Smooth muscle cell (in vitro differentiated cells): ENCODE measurements at regions not wholly inside any gene's neighbourhood (a gene's known extent, or its start where the extent isn't known, plus 50 kb on each side); places are given as distances from the start of the nearest gene placed in this dataset.
A peak's percentile ranks its signal among the peaks of the same experiment; 100 is the strongest.
"Not testable (repeated sequence)": the region's sequence is repeated elsewhere in the genome, so short reads cannot be mapped to it uniquely, and the experiment has no call there.

Experiments
- DNase-seq: peaks from one replicate; lab custom pipeline; 2025; ENCODE audit not compliant: unreplicated experiment; lab: John Stamatoyannopoulos, UW
- H2AFZ ChIP-seq: fragments of 200-600 bp; sonication (generic); 2 replicates; pipeline ENCODE4 v1.6.0; 2016; ENCODE audit warnings: antibody characterized with exemption, low read depth, mild to moderate bottlenecking
- H3F3A ChIP-seq: fragments of 200-600 bp; sonication (generic); 2 replicates; pipeline ENCODE4 v1.6.0; 2017; ENCODE audit warnings: antibody characterized with exemption, low read depth
- H3K27ac ChIP-seq: fragments of 200-600 bp; sonication (generic); 2 replicates; pipeline ENCODE4 v1.5.1; 2016; ENCODE audit warnings: low read depth, mild to moderate bottlenecking
- H3K27me3 ChIP-seq: fragments of 200-600 bp; sonication (generic); 2 replicates; pipeline ENCODE4 v1.6.1; 2016; ENCODE audit warnings: low read depth, mild to moderate bottlenecking
- H3K36me3 ChIP-seq: fragments of 200-600 bp; sonication (generic); 2 replicates; pipeline ENCODE4 v1.5.1; 2016; ENCODE audit warnings: low read depth
- H3K4me1 ChIP-seq: fragments of 200-600 bp; sonication (generic); 2 replicates; pipeline ENCODE4 v1.5.1; 2016; ENCODE audit warnings: low read depth
- H3K4me2 ChIP-seq: fragments of 200-600 bp; sonication (generic); 2 replicates; pipeline ENCODE4 v1.6.0; 2016; ENCODE audit warnings: mild to moderate bottlenecking
- H3K4me3 ChIP-seq: fragments of 200-600 bp; sonication (generic); 2 replicates; pipeline ENCODE4 v1.5.1; 2016; ENCODE audit warnings: mild to moderate bottlenecking
- H3K79me2 ChIP-seq: fragments of 200-600 bp; sonication (generic); 2 replicates; pipeline ENCODE4 v1.6.0; 2016; ENCODE audit warnings: low read depth, mild to moderate bottlenecking
- H3K9ac ChIP-seq: fragments of 200-600 bp; sonication (generic); 2 replicates; pipeline ENCODE4 v1.6.0; 2016; ENCODE audit warnings: low read depth
- H3K9me3 ChIP-seq: fragments of 200-600 bp; sonication (generic); replicated peaks from 2 replicates; pipeline ENCODE4 v1.5.1; 2016; ENCODE audit warnings: low read depth
- H4K20me1 ChIP-seq: fragments of 200-600 bp; sonication (generic); 2 replicates; pipeline ENCODE4 v1.6.0; 2016; ENCODE audit warnings: low read depth
- CTCF ChIP-seq: fragments of 200-600 bp; sonication (generic); IDR thresholded peaks from 2 replicates; pipeline ENCODE4 v1.5.1; 2017; ENCODE audit warnings: borderline replicate concordance, mild to moderate bottlenecking, antibody characterized with exemption; ENCODE audit not compliant: insufficient read depth, poor library complexity, severe bottlenecking
- WGBS: methylation state at CpG from one replicate; pipeline ENCODE4 v1.1.7; 2016; ENCODE audit warnings: low lambda C conversion rate; 5-methylcytosine and 5-hydroxymethylcytosine counted together

- Histone ChIP-seq H3K9me3 (peaks cover 8% of the 10 kb centered on the region), H3K4me1 (no peaks in the 10 kb centered on the region), H3K9ac (no peak overlapping the region), H3K27me3 (no peaks in the 10 kb centered on the region), H3K79me2 (no peaks in the 10 kb centered on the region), H3K36me3 (no peaks in the 10 kb centered on the region), H3F3A (peaks cover 8% of the 10 kb centered on the region), H2AFZ (peak overlapping the region; percentile 53), H3K4me3 (no peak overlapping the region), H3K4me2 (peak overlapping the region; percentile 8), H4K20me1 (no peaks in the 10 kb centered on the region), H3K27ac (no peak overlapping the region)
- DNase-seq = no peak
- no peak for TF ChIP-seq CTCF
- 20% methylated on average over 2 of the region's 2 CpGs for WGBS
Observed at GRCh38 chr2:116804901-116805300, 1009.6 kb upstream of the DDX18 start.

- H3K27ac ChIP-seq, H2AFZ ChIP-seq, H3K4me1 ChIP-seq, DNase-seq, H3K4me2 ChIP-seq, H3K9me3 ChIP-seq, H3K36me3 ChIP-seq, H4K20me1 ChIP-seq, H3K27me3 ChIP-seq, H3F3A ChIP-seq, H3K79me2 ChIP-seq, H3K4me3 ChIP-seq, H3K9ac ChIP-seq: not testable (repeated sequence)
- WGBS = 95% methylated on average over 4 of the region's 4 CpGs
Observed at GRCh38 chr2:116806505-116806904, 1008.0 kb upstream of the DDX18 start.

GRCh38 chr2:116809109-116809508 lies 1005.4 kb upstream of the DDX18 start:
- H3F3A ChIP-seq = peaks cover 8% of the 10 kb centered on the region
- H3K36me3 ChIP-seq = no peaks in the 10 kb centered on the region
- no peaks in the 10 kb centered on the region for H3K4me1 ChIP-seq
- H3K27me3 ChIP-seq = no peaks in the 10 kb centered on the region
- H3K4me2 ChIP-seq = no peak overlapping the region
- TF ChIP-seq CTCF = no peak
- H4K20me1 ChIP-seq = no peaks in the 10 kb centered on the region
- no peak for DNase-seq
- no peak overlapping the region for H2AFZ ChIP-seq
- no peaks in the 10 kb centered on the region for H3K9me3 ChIP-seq
- no peaks in the 10 kb centered on the region for H3K79me2 ChIP-seq
- H3K9ac ChIP-seq = no peak overlapping the region
- no peak overlapping the region for H3K4me3 ChIP-seq
- peak overlapping the region; percentile 50 for H3K27ac ChIP-seq

- 80% methylated on average over 4 of the region's 4 CpGs for WGBS
- peak overlapping the region; percentile 50 for H3K27ac ChIP-seq
- no peaks in the 10 kb centered on the region for H3K27me3 ChIP-seq
- H3K9ac ChIP-seq = no peak overlapping the region
- DNase-seq = no peak
- H3K79me2 ChIP-seq = no peaks in the 10 kb centered on the region
- no peak overlapping the region for H3K4me3 ChIP-seq
- H4K20me1 ChIP-seq = no peaks in the 10 kb centered on the region
- H3K9me3 ChIP-seq = no peaks in the 10 kb centered on the region
- H3K36me3 ChIP-seq = no peaks in the 10 kb centered on the region
- no peak overlapping the region for H2AFZ ChIP-seq
- H3F3A ChIP-seq = peaks cover 8% of the 10 kb centered on the region
- no peaks in the 10 kb centered on the region for H3K4me1 ChIP-seq
- H3K4me2 ChIP-seq = no peak overlapping the region
- TF ChIP-seq CTCF = no peak
Observed at GRCh38 chr2:116810071-116810470, 1004.4 kb upstream of the DDX18 start.
